Activated CD4-positive, alpha-beta T cell treated with anti-CD3 and anti-CD28 coated beads, Interleukin-2, amount 50 U/mL, for 48 hours (primary cell): ENCODE measurements at regions not wholly inside any gene's neighbourhood (a gene's known extent, or its start where the extent isn't known, plus 50 kb on each side); places are given as distances from the start of the nearest gene placed in this dataset.
"Not testable (repeated sequence)": the region's sequence is repeated elsewhere in the genome, so short reads cannot be mapped to it uniquely, and the experiment has no call there.

Experiments
- DNase-seq, 2 experiments: peaks; one replicate each; pipeline ENCODE4 v3.0.0-alpha.2; 2020

DNA sequence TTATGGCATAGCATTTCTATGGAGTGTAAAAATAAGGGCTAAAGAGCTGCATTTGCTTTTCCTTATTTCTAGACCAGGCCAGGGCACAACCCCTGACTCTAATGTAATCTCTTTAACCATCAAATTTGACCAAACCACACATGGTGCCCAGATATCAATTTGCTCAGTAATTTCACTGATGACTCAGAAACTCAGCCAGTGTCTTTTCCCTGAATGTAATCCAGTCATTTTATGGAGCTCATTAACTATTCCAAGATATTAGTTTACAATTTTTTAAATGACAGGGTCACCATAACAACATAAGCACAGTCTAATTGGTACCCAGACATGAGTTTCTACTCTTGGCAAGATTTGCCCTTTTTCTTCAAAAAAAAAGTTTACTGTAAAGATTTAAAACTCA is 270.8 kb upstream of the AGAP1 start:
- no peak for DNase-seq

DNA sequence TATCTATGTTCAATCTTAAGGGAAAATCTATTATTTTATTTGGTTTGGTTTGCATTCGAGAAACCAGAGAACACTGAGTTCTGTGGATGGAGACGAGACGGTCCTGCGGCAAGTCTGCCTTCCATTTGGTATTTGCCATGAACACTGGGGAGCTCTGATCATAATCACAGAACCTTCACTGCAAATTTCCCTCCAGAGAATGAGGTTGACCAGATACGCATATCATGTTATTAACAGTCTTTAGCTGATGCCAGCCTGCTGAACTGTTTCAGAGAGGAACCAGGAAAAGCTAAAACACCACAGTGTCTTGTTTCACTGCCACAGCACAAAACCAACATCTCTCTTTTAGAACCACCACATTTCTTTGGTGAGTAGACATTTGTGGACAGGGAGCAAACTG is 269.4 kb upstream of the AGAP1 start:
- no peak for DNase-seq

DNA sequence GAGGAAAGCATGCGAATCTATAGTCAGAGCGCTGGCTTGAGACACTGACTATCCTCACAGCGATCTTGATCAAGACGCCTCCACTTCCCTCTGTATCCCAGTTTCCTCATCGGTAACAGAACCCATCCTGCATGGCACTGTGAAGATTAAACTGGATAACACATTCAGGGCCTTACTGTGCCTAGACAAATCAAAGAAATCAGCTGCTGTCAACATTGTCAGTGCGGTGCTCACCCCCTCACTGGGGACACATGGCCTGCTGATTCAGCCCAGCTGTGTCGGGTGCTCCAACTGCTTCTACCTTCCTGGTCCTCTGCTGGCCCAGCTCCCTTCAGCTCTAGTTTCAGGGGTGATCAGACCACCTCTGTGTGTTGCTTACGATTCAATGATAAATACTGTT is 268.6 kb upstream of the AGAP1 start:
- no peak for DNase-seq

DNA sequence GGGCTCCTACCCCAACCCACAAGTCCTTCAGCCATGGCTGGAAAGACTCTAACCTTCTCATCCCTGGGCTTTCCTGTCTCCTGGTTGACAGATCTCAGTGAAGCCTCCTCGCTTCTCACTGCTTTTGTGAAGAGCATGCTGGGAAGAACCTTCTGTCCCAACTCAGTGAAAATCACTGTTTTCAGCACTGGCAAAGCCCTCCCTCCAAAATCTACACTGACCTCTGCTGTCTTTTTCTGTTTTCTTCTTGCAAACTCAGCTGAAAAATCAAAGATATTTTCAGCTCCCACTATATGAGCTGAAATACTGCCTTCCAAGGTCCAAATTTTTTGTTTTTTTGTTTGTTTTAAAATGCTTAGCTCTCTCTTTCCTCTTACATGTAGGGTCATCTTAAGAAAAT is 266.3 kb upstream of the AGAP1 start:
- no peak for DNase-seq

DNA sequence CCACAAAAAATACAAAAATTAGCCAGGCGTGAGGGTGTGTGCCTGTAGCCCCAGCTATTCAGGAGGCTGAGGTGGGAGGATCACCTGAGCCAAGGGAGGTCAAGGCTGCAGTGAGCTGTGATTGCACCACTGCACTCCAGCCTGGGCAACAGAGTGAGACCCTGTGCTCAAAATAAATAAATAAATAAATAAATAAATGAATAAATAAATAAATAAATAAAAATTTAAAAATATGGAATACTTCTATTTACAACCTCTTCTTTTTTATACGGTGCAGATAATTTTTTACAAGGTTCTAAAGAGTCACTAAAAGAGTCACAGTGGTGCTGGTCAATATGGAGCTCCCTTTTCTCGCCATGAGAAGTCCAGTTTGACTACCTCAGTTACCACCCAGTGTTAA is 265.4 kb upstream of the AGAP1 start:
- DNase-seq, result not testable (repeated sequence)

DNA sequence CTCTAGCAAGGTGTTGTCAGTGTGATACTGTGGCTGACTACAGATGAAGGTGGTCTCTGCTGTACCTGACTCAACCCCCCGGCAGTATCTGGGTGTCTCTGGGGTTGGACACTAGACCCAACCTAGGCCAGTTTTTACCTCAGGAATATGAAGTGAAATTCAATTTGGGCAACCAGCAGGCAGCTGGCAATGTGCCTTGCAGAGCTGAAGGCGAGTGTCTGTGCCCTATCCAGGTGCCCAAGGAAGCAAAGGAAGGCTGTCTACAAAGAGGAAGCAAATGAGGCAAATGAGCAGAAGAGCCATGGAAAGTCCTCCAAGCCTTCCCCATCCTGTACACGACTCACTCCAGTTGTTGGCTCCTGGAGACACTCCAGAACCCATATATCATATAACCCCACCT is 264.6 kb upstream of the AGAP1 start:
- DNase-seq, result no peak

DNA sequence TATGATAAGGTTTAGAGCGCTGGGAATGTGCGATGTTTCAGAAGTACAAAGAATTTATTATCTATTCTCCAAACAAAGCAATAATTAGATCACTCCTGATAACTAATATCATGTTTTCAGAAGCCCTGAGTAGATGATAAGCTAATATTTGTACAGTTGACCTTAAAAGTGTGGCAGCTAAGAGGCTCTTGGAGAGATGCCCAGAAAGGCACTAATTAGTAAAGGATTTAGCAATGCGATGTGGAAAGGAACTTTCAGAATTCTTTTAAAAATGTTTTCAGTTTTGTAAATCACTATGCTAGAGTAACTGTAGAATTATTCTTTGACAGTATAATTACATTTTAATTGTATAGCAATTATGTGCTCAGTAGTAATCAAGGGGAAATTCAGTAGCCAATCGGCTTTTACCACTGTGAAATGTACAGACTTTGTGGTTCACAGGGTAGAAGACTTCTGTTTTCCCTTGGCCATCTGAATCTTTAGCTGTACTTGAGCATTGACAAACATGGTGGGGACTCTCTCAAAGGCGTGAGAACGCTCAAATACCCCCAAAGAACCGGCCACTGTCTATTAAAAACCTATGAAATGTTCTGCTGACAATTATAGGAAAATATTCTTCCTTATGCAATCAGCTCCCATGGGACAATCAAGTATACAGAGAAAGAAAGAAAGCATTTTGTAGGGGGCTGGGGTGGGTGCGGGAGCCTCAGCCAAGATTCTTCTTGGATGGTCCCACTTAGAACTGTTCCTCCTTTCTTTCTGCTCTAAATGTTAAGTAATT is 262.8 kb upstream of the AGAP1 start:
- no peak for DNase-seq

DNA sequence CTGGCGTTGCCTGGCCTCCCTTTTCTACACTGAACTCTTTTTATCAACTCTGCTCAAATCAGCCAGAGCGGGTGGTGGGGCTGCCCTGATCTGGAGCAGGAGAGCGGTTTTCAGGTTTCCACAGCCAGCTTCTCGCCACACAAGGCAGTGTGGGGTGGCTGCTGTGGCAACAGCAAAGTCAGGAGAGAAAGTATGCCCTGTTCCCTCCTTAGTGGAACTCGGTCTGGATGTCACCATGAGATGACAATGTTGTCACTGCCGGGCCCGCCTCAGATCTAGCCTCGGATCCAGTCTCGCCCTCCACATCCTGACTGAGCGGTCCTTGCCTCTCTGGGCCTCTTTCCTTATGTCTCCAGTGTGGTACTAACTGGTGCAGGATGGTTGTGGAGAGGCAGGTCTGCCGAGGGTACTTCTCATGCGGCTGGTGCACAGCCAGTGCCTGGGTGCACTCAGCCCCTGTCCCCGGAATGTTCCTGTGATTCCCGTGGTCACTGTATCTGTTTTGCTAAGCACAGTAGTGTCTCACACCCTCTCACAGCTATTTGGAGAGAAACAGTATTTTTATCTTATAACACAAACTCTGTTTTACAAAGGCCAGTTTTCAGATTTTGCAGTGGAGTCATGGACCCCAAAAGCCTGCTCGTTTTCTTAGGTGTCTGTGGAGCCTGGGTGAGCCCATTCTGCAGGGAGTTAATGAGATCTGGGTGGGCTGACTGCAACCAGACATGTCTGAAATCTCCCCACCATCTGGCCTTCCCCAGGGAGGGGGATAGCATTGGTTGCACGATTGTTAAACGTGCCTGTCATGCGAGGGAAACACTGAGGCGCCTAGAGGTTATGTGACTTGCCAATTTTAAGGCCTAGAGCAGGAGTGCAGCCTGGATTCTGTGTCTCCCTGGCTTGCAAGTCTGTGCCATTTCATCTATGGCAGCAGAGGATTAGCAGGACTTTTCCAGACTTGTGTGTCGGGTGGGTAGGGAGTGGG is 261.1 kb upstream of the AGAP1 start:
- no peak for DNase-seq

DNA sequence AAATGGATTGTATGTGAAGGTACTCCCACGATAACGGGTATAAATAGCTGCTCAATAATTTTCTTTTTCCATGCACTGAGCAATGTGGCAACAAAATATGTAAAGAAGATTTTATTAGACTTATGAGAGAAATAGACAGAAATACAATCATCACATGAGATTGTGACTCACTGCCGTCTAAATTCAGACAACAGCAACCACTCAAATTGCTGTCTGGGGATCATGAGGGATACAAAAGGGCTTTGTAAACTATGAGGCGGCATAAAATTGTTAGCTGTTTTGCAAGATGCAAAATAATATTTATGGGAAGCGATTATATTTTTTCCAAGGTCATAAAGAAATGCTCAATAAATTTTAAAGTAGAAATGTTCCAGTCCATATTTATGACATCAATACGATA is 259.1 kb upstream of the AGAP1 start:
- no peak for DNase-seq

DNA sequence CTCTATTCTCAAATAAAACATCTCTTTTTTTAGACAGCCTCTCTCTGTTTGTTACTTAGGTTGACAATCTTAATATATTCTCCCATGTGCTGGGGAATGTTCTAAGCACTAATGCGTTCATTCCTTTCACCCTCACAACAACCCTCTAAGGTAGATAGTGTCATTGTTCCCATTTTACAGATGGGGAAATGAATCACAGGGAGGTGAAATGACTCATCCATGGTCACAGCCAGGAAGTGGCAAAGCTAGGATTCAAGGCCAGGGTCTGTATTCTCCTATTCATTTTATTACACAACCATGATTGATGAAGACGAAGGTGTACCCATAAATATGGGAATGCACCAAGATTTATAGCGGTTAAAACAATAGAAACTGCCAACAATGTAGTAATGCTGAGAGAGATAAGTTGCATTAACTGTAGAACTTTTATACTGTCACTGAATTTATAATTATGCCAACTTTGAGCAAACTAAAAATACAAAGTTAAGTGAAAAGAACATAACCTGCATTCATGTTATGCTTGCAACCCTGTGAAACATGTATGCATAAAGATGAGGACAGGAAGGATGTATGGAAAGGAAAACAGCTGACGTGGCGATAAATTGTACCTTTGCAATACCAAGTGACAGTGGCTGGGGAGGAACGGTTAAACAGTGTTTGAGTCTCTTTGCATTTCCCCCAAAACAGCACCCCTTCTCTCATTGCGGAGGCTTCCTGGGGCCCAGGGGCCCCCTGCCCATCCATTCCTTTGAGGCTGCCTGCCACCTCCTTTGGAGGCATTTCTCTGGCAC is 257.7 kb upstream of the AGAP1 start:
- no peak for DNase-seq

DNA sequence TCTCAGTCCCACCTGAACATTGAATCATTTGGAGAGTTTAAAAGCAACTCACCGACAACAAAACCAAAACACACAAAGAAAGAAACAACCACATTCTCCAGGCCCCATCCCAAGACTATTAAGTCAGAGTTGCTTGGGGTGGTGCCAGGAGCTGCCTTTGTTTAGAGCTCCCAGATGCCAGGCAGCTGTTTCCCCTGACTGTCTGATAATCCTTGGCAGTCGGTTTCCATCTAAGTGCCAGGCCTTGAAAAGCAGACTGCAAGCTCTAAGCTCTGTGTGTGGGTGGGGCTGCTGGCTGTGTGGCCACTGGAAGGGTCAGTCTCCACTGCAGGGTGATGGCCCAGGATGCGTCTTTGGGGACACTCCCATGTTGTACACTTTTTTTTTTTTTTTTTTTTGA is 255.3 kb upstream of the AGAP1 start:
- no peak for DNase-seq

DNA sequence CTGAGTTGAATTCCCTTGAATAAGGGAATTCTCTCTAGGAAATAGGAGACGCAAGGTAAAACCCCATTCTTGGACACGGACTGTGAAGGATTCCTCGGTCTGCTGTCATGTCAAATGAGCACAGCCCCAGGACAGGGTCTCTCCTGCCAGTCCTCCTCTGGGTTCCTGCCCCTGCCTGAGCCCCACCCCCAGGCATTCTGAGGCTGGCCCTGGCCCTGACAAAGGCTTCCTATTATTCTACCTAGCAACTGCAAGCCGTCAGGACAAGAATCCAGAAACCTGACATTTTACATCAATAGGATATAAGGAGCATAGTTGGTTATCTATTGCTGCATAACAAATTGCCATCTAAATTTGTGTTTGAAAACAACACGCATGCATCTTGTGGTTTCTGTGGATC is 253.3 kb upstream of the AGAP1 start:
- DNase-seq, result no peak

DNA sequence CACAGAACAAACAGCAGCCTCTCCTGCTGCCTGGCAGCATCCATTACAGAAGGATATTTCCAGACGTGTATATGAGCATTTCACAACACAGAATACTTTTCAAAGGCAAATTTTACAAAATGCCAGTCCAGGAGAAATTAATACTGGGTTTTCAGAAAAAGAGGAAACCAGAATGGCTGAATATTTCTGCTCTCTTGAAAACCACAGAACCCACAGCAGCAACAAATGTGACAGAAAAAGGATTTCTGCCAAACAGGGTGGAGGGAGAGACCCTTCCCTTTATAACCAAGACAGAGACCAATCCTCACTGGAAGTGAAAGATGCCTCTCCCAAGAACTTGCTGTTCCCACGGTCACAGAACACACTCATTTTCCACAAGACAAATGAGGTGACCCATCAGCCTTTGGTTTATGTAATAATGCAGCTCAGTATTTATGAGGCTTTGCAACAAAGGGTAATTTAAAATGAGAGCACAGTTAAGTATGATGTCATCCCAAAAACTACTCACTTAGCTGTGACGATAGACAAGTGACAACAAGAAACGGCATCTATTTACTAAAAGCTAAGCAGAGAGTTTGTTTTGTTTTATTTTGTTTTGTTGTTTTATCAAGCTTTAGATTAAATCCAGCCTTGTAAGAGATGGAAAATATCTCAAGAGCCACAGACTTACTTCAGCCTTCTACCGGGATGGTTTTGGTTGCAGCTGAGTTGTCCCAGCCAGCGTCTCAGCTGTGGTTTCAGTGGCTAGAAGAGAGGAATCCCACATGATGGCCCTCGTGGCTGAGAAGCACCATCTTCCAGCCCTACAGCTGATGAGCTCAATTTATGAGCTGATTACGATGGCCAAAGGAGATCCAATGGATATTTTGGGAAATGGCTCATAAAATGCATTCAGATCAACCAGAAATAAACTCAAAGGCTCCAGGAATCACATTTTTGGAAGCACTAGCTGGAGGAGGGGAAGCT is 249.3 kb upstream of the AGAP1 start:
- no peak for DNase-seq

DNA sequence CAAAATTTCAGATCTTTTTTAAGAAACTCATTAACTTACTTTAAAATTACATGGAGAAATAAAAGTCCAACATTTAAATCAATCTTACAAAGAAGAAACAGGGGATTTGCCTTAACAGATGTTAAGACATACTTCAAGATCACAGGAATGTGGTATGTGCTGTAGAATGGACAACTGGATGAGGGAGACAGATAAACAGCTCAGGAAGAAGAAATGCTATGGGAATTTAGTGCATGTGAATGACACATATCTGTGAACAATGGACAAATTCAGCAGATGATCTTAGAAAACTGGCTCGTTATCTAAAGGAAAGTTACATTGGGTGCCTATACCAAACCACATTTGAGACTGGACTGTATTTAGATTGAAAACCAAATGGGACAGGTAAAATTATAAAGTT is 246.8 kb upstream of the AGAP1 start:
- DNase-seq, result no peak

DNA sequence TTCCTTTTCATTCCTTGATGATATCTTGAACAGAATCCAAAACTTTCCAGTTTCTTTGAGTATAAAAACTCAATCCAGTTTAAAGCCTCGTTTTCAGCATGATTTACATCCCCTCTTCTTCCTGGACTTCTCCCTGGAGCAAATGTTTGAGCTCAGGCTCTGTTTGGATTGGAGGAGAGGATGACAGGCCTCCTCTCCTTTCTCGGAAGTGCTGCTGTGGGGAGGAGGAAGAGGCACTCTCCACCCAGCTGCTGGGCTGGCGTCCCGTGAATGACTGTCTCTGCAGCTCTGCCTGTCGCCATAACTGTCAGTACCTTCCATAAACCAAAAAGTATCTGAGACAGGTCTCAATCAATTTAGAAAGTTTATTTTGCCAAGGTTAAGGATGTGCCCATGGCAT is 238.2 kb upstream of the AGAP1 start:
- DNase-seq, result no peak

DNA sequence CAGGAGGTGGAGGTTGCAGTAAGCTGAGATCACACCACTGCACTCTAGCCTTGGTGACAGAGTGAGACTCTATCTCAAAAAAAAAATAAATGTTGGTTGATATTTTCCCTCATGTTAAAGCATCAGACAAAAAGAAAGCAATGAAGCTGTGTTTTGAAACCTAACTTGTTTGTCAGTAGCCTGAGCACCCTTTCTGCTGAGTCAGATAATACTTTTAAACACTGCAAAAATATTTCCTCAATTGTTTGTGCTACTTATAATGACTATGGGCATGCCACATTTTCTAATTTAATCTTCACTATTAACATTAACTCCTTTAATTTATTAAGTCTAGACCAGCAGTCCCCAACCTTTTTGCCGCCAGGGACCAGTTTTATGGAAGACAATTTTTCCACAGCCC is 236.3 kb upstream of the AGAP1 start:
- DNase-seq, result no peak

DNA sequence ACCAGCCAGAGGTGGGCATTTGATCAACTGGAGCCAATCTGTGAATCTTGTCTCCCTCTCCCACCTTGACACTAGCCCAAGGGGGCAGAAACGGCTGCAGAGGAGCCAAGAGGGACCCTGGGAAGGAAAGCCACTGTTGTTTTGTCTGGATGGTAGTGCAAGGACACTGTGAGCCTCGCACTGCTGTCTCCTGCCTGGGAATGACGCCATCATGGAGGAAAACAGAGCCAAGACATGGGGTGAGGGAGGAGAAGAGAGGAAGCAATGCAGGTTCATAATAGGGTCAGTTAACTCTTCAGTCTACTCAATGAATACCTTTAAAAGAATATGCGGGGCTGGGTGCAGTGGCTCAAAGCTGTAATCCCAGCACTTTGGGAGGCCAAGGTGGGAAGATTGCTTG is 231.1 kb upstream of the AGAP1 start:
- DNase-seq, result no peak

DNA sequence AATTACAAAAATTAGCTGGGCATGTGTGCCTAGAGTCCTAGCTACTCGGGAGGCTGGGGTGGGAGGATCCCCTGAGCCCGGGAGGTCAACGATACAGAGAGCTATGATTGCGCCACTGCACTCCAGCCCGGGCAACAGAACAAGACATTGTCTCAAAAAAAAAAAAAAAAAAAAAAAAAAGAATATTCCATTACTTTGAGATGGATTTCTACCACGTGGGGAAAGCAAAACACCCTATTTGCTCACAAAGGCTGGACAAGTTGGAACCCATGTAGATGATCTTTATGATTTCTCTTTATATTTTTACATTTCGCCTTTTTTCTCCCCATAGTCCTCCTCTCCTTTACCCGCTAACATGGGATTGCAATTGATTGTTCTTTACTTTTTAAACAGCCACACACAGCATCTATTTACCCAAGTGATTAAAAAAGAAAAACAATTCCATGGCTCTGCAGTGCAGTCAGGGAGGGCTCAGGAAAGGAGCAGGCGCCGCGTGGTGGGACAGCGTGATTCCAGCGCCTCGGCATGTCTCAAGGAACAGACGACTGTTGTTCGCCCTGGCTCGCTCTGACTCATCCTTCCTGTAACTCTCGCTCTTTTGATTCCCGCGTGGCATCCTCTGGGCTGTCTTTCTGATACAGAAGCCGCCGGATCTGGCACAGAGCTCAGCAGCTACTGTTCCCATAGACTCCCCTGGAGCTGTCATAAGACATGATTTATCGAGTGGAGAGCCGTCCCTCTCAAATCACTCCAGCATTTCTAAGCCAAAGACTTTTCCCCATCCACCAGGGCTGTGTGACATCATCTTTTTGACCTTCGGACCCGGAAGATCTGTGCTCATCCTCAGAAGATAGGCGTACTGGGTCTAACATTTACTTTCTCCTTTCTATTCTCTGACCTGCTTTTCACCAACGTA is 230.4 kb upstream of the AGAP1 start:
- no peak for DNase-seq

DNA sequence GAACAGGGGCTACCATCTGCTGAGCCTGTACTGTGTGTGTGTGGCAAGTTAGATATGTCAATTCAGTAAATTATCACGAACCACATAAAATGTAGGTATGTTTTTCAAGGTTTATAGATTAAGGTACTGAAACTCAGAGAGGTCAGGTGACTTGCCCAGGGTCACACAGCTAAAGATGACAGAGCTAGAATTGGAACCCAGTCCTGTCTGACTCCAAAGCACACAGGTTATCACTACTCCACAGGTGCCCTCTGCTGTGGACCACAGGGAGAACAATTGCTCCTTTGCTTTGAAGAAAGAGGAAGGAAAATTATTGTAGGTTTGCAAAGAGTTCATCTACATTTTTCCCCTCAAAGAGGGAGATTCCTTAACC is 229.7 kb upstream of the AGAP1 start:
- no peak for DNase-seq

DNA sequence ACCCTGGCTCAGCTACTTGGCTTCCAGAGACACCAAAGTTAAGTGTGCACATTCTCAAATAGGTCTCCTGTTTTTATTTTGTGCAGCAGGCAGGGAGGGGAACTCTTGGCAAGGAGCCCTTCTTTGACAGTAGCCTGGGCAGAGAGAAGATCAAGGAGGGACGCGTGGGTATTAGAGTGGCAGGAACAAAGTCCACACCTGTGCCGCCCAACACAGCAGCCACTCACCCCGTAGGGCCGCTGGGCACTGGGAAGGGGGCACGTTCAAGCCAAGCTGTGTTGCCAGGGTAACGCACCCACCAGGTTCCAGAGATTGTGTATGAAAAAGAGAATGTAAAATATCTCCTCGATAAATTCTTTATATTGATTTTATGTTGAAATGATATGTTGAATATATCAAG is 229.3 kb upstream of the AGAP1 start:
- no peak for DNase-seq

DNA sequence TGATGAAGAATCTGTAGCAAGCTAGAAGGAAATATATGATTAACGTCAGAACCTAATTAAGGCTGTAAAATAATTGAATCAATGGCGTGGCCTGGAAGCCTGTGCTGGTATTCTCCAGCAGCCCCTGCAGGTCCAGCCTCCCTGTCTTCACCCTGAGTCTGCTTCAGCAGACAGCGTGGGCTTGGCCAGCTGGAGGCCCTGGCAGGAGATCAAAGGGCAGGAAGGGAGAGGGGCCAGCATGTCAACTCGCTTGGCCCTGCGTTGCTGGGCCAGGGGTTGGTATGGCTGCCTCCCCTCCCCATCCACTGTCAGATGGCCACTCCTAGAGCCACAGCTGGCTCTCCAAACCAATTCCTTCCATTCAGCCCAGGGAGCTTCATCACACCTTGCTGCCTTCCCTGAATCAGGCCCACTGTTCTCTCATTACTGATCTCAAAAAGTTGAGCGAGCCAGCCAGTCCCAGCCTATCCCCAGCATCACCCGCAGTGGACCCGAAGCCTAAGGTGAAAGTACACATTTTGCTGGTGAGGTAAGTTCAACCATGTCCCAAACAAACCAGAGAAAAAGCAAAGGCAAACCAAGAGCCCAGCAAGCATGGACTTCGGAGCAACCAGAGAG is 228.4 kb upstream of the AGAP1 start:
- no peak for DNase-seq
